WTC11 (cell line): ENCODE measurements at regions not wholly inside any gene's neighbourhood (a gene's known extent, or its start where the extent isn't known, plus 50 kb on each side); places are given as distances from the start of the nearest gene placed in this dataset.
A peak's percentile ranks its signal among the peaks of the same experiment; 100 is the strongest.
"Not testable (repeated sequence)": the region's sequence is repeated elsewhere in the genome, so short reads cannot be mapped to it uniquely, and the experiment has no call there.

Source experiments
- ATAC-seq: fragments of 200-7000 bp; cut with Tn5 transposase; 2 replicates; pipeline ENCODE4 v1.10.0; 2021; ENCODE audit warnings: mild to moderate bottlenecking, moderate library complexity
- CTCF ChIA-PET: fragments of 300-600 bp; sonication (Branson Sonifier 250); formaldehyde crosslinking; loops from one replicate; lab custom pipeline; 2021; ENCODE audit warnings: antibody characterized with exemption; lab: Charles Lee
- POLR2A ChIA-PET: fragments of 350-600 bp; sonication (Branson Sonifier 250); formaldehyde crosslinking; loops from one replicate; lab custom pipeline; 2021; ENCODE audit warnings: antibody characterized with exemption; lab: Charles Lee
- DNase-seq: peaks from one replicate; pipeline ENCODE4 v3.0.0; 2021; ENCODE audit warnings: low spot score
- H3K27ac Mint-ChIP-seq: 2 replicates; pipeline ENCODE4 v1.8.0; 2021; ENCODE audit warnings: mixed read lengths
- H3K27me3 Mint-ChIP-seq: 2 replicates; pipeline ENCODE4 v1.8.0; 2021; ENCODE audit warnings: low read depth, mild to moderate bottlenecking, moderate library complexity, mixed read lengths
- H3K36me3 Mint-ChIP-seq: 2 replicates; pipeline ENCODE4 v1.8.0; 2021; ENCODE audit warnings: mixed read lengths
- H3K4me1 Mint-ChIP-seq: 2 replicates; pipeline ENCODE4 v1.8.0; 2022; ENCODE audit warnings: mixed read lengths
- H3K4me3 Mint-ChIP-seq: 2 replicates; pipeline ENCODE4 v1.8.0; 2021; ENCODE audit warnings: mild to moderate bottlenecking, moderate library complexity, mixed read lengths
- H3K9me3 Mint-ChIP-seq: 2 replicates; pipeline ENCODE4 v1.8.0; 2021; ENCODE audit warnings: mixed read lengths
- AR ChIP-seq: fragments of 250-450 bp; sonication (Bioruptor Pico); IDR thresholded peaks from 2 replicates; pipeline ENCODE4 v1.9.0; 2021; ENCODE audit warnings: mild to moderate bottlenecking
- ATF1 ChIP-seq: sonication (generic); formaldehyde crosslinking; IDR thresholded peaks from 2 replicates; pipeline ENCODE4 v1.8.1; 2023; ENCODE audit warnings: mild to moderate bottlenecking, moderate library complexity, missing genetic modification reagents
- GRHL2 ChIP-seq: fragments of 250-450 bp; sonication (Bioruptor Pico); IDR thresholded peaks from 2 replicates; pipeline ENCODE4 v1.8.0; 2022; ENCODE audit warnings: mild to moderate bottlenecking, moderate library complexity; ENCODE audit not compliant: insufficient replicate concordance, severe bottlenecking
- HMGXB4 ChIP-seq: sonication (generic); formaldehyde crosslinking; IDR thresholded peaks from 2 replicates; pipeline ENCODE4 v1.8.1; 2023; ENCODE audit warnings: mild to moderate bottlenecking, moderate library complexity, missing genetic modification reagents
- NR3C1 ChIP-seq: sonication (generic); formaldehyde crosslinking; conservative IDR thresholded peaks from 2 replicates; pipeline ENCODE4 v1.8.1; 2023; ENCODE audit warnings: low read depth, mild to moderate bottlenecking, missing genetic modification reagents
- RELA ChIP-seq: sonication (generic); formaldehyde crosslinking; IDR thresholded peaks from 2 replicates; pipeline ENCODE4 v1.8.1; 2022; ENCODE audit warnings: missing genetic modification reagents, mild to moderate bottlenecking, borderline replicate concordance
- RORB ChIP-seq: fragments of 250-450 bp; sonication (Bioruptor Pico); IDR thresholded peaks from 2 replicates; pipeline ENCODE4 v1.9.0; 2021; ENCODE audit warnings: mild to moderate bottlenecking
- SP1 ChIP-seq: sonication (generic); formaldehyde crosslinking; conservative IDR thresholded peaks from 2 replicates; pipeline ENCODE4 v1.8.1; 2022; ENCODE audit warnings: missing genetic modification reagents
- ZBTB21 ChIP-seq: sonication (generic); formaldehyde crosslinking; IDR thresholded peaks from 2 replicates; pipeline ENCODE4 v1.8.1; 2023; ENCODE audit warnings: mild to moderate bottlenecking, missing genetic modification reagents, borderline replicate concordance
- ZNF396 ChIP-seq: fragments of 250-450 bp; sonication (Bioruptor Pico); IDR thresholded peaks from 2 replicates; pipeline ENCODE4 v1.8.0; 2021; ENCODE audit warnings: mild to moderate bottlenecking, moderate library complexity, borderline replicate concordance
- ZNF532 ChIP-seq: fragments of 250-450 bp; sonication (Bioruptor Pico); IDR thresholded peaks from 2 replicates; pipeline ENCODE4 v1.9.0; 2021; ENCODE audit warnings: mild to moderate bottlenecking, borderline replicate concordance
- TF ChIP-seq, protein P1 (sequence below): sonication (generic); formaldehyde crosslinking; IDR thresholded peaks from 2 replicates; pipeline ENCODE4 v1.8.0; 2023; ENCODE audit warnings: missing genetic modification reagents
- TF ChIP-seq, protein P2 (sequence below): sonication (generic); formaldehyde crosslinking; IDR thresholded peaks from 2 replicates; pipeline ENCODE4 v1.8.1; 2022; ENCODE audit warnings: missing genetic modification reagents, borderline replicate concordance
- TF ChIP-seq, protein P3 (sequence below): fragments of 250-450 bp; sonication (Bioruptor Pico); conservative IDR thresholded peaks from 2 replicates; pipeline ENCODE4 v1.9.0; 2021; ENCODE audit warnings: mild to moderate bottlenecking

DNA sequence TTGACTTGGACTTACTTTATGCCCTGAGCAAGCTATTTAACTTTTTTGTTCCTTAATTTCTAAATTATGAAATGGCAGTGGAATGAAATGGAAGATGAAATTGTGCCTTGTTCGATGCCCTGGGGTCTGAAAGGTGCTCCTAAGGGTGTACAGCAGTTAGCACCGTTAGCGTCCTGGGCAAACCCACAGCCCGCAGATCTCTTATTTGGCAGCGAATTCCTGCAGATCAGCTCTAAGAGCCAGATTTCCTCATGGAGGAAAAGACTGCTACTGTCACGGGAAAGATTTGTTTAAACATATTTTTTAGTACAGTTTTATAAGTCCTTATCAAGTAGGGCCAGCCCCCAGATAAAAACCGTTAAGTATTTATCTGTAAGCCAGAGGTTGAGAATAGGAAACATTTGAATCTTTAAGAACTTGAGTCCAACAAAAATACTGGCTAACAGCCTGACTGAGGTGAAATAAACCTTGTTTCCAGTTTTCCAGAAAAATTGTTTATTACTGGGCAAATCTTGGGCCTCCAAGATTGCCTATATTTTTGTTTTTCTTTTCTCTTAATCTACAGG is 216.5 kb upstream of the DMRT1 start (continued):
- TF ChIP-seq ZNF396 (CRISPR knock-in tag) (no peak), AR (no peak), HMGXB4 (no peak), ZBTB21 (CRISPR knock-in tag) (no peak), RORB (CRISPR knock-in tag) (no peak), ZNF532 (CRISPR knock-in tag) (no peak), SP1 (CRISPR knock-in tag) (no peak)
- TF ChIP-seq, protein P1, sequence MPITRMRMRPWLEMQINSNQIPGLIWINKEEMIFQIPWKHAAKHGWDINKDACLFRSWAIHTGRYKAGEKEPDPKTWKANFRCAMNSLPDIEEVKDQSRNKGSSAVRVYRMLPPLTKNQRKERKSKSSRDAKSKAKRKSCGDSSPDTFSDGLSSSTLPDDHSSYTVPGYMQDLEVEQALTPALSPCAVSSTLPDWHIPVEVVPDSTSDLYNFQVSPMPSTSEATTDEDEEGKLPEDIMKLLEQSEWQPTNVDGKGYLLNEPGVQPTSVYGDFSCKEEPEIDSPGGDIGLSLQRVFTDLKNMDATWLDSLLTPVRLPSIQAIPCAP (CRISPR knock-in tag), result no peak
- TF ChIP-seq, protein P2, sequence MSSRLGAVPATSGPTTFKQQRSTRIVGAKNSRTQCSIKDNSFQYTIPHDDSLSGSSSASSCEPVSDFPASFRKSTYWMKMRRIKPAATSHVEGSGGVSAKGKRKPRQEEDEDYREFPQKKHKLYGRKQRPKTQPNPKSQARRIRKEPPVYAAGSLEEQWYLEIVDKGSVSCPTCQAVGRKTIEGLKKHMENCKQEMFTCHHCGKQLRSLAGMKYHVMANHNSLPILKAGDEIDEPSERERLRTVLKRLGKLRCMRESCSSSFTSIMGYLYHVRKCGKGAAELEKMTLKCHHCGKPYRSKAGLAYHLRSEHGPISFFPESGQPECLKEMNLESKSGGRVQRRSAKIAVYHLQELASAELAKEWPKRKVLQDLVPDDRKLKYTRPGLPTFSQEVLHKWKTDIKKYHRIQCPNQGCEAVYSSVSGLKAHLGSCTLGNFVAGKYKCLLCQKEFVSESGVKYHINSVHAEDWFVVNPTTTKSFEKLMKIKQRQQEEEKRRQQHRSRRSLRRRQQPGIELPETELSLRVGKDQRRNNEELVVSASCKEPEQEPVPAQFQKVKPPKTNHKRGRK (CRISPR knock-in tag), result no peak

- TF ChIP-seq NR3C1 (CRISPR knock-in tag) (no peak), GRHL2 (no peak), SP1 (CRISPR knock-in tag) (no peak), RELA (CRISPR knock-in tag) (no peak), ATF1 (no peak)
- TF ChIP-seq, protein P3, sequence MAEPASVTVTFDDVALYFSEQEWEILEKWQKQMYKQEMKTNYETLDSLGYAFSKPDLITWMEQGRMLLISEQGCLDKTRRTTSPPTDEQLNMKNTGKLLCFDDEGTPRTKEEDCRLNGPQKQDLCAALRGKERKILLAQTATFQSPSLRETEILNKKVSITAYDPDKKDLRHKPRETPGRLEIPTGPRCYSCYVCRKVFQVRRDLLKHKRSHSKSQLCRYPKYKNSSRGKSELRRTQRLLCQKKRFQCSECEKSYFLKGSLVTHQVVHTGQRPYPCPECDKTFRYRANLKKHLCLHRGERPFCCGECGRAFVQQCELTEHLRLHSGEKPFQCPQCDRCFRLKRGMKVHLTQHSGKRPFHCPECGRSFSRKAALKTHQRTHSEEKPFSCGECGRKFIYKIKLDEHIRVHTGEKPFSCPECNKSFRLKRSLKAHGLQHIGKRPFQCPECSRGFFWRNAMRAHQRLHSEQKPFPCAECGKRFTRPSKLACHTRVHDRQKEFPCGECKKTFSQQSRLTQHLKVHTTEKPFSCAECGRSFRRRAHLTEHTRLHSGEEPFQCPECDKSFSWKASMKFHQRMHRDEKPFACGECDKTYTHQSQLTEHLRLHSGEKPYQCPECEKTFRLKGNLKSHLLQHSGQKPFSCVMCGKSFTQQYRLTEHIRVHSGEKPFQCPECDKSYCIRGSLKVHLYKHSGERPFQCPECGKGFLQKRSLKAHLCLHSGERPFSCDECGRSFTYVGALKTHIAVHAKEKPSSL, result no peak
- TF ChIP-seq, protein P2 (CRISPR knock-in tag), result no peak
- H3K27ac Mint-ChIP-seq, result peak overlapping the region; percentile 35
- peaks cover 3% of the 10 kb centered on the region; the same call in 1 of the 2 replicates for H3K36me3 Mint-ChIP-seq
- H3K9me3 Mint-ChIP-seq, result no peaks in the 10 kb centered on the region
- H3K4me3 Mint-ChIP-seq, result no peak overlapping the region
- H3K27me3 Mint-ChIP-seq, result no peaks in the 10 kb centered on the region
- peaks cover 32% of the 10 kb centered on the region for H3K4me1 Mint-ChIP-seq
- ChIA-PET POLR2A (no interaction called here), CTCF (no interaction called here)
- DNase-seq (no peak), ATAC-seq (no peak)
Measured at GRCh38 chr9:625613-626012, 215.9 kb upstream of the DMRT1 start.

GRCh38 chr9:626114-626513 is 215.4 kb upstream of the DMRT1 start:
- POLR2A ChIA-PET, H3K36me3 Mint-ChIP-seq, H3K9me3 Mint-ChIP-seq, ATAC-seq, DNase-seq, H3K27me3 Mint-ChIP-seq, H3K4me3 Mint-ChIP-seq: not testable (repeated sequence)
- peaks cover 32% of the 10 kb centered on the region for H3K4me1 Mint-ChIP-seq
- CTCF ChIA-PET, result interaction anchor here (0.6 kb wide), 1 partner anchor 147 kb away, joined by 3 read pairs; no protein-coding TSS in a partner anchor
- peak overlapping the region; percentile 35; the same call in 1 of the 2 replicates for H3K27ac Mint-ChIP-seq
